NCI-H2107 treated with DMSO at 0.1 percent for 48 hours (cell line): ENCODE measurements at regions not wholly inside any gene's neighbourhood (a gene's known extent, or its start where the extent isn't known, plus 50 kb on each side); places are given as distances from the start of the nearest gene placed in this dataset.
"Not testable (repeated sequence)": the region's sequence is repeated elsewhere in the genome, so short reads cannot be mapped to it uniquely, and the experiment has no call there.

Experiments used
- DNase-seq: peaks from one replicate; lab custom pipeline; 2025; ENCODE audit not compliant: unreplicated experiment; lab: John Stamatoyannopoulos, UW

DNA sequence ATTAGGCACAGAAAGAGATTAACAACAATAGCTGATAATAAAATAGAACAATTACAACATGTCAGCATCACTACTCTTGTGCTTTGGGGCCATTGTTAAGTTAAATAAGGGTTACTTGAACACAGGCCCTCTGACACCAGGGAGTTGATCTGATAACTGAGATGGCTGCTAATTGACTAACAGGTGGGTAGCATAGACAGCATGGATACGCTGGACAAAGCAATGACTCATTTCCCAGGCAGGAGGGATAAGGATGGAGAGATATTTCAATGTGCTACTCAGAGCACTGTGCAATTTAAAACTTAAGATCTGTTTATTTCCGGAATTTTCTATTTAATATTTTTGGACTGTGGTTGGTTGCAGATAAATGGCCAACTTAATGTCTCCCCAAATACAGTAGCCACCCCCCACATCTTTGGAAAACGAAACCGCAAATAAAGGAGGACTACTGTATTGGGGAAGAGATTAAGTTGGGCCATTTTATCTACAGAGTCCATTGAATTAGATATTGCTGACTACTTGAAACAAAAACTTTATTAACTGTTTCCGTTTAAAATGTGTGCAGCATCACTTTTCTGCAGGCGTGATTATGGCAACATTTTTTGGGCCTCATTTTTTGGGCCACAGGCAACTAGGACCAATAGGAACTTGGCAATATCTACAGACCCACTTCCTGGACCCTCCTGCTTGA lies 200.6 kb upstream of the KLF3 start:
- DNase-seq: no peak

DNA sequence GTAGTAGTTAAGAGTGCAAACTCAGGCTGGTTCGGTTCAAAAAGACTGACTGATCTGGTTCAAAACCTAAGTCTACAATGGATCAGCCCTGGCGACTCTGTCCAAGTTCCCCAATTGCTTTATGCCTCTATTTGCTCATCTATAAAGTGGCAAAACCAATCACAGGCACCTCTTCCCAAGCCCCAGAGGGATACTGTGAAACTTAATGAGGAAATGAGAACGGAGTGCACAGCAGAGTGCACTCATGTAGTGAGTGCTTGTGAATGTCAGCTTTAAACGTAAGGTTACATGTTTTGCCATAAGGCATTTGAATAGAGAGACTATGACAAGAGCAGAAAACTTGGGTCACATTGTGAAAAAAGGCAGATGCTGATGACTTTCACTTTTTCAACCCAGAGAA lies 199.7 kb upstream of the KLF3 start:
- no peak for DNase-seq

DNA sequence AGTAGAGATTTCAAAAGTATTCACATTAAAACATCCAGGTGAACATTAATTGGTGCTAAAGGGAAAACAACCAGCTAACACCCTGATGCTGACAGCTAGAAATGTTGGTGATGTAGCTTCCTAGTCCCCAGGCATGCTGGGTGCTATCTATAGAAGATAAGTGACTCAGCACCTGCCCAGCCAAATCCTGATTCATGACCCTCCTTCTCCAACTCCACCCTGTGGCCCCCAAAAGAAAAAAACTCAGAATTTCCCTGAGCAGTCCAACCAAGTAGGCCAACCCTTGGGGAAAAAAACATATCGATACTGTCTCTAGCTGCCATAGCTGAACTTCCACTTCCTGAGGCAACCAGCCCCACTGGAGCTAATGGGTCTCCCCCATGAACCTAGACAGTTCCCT lies 197.6 kb upstream of the KLF3 start:
- no peak for DNase-seq

DNA sequence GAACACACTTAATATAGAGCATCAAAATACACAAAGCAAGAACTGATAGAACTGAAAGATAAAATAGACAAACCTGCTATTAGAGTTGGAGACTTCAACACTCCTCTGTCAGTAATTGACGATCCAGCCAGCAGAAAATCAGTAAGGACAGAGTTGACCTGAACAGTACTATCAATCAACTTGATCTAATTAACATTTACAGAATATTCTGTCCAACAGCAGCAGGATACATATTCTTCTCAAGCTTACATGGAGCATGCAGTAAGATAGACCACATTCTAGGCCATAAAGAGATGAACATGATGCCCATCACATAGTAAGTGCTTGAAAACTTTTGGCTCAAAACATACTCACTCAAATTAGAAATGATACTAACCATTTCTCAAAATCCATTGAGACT lies 196.7 kb upstream of the KLF3 start:
- no peak for DNase-seq

DNA sequence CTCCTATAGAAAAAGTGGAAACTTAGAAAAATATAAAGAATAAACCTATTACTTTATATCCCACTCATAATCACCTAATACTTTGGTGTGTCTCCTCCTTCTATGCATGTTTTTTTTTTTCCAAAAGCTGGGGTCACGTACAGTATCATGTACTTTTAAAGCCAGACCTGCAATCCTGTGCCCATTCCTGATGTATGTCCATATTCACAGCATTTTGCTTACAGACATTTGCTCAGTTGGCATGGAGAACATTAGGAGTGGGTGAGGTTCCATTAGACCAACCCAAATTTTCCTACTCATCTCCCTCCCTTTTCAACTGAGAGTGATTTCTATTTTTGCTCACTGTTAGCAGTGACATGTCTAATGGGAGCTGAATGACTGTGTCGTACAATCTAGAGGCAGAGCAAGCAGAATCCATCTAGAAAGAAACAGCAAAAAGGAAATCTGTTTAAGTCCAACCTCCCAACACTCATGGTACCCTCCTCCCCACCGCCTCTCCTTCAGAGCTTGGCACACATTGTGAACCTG lies 195.6 kb upstream of the KLF3 start:
- no peak for DNase-seq

DNA sequence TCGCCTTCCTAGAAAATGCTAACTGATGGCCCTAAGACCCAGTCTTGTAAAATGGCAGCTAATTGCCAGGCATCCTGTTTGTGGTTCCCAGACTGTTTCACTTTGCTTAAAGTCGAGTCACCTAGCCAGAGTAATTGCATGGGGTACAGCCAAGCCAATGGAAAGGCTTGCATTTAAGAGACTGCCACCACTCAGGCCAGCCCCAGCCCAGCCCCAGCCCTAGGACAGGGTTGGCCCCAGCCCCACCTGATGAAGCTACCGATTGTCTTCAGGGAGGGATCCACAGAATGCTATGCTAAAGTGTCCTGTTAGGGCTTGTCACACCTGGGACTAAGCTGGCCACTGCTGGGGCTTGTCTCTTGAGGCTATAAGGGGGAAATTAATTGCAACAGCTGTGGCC lies 194.6 kb upstream of the KLF3 start:
- DNase-seq: no peak

DNA sequence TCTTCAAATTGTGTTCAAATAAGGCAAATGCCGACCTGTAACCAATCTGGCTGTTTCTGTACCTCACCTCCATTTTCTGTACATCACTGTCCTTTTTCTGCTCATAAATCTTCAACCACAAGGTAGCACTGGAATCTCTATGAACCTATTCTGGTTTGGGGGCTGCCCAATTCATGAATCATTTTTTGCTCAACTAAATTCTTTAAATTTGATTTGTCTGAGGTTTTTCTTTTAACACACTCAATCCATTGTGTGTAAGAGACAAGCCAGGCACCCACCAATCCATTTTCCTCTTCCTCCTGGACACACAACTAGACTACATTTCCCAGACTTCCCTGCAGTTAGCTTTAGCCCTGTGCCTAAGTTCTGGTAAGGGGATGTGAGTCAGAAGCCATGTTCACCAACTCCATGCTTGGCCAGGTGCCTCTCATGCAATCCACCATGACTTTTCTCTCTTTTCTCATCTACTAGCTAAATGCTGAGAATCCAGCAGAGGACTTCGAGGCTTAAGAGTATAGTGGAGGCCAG lies 193.2 kb upstream of the KLF3 start:
- DNase-seq: no peak

DNA sequence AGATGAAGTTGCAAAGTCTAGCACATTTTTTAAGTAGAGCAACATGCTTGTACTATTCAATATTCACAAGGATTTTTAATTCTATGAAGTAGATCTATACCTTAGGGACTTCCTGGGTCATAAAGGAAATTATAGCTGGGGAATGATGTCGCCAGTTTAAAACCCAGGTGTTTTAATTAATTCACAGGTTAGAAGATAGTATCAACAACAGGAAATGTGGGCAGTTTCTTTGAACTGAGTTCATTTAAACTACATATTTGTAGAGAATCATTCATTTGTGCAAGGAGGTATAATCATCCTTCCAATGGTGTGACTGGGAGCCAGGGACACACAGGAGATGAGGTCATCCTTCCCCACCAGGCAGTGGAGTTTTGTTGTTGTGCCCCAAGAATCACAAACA lies 181.3 kb upstream of the KLF3 start:
- DNase-seq: no peak

DNA sequence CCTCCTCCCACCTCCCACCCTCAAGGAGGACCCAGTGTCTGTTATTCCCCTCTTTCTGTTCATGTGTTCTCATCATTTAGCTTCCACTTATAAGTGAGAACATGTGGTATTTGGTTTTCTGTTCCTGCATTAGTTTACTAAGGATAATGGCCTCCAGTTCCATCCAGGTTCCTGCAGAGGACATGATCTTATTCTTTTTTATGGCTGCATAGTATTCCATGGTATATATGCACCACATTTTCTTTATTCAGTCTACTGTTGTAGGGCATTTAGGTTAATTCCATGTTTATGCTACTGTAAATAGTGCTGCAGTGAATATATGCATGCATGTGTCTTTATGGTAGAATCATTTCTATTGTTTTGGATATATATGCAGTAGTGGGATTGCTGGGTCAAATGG lies 180.4 kb upstream of the KLF3 start:
- DNase-seq: not testable (repeated sequence)

DNA sequence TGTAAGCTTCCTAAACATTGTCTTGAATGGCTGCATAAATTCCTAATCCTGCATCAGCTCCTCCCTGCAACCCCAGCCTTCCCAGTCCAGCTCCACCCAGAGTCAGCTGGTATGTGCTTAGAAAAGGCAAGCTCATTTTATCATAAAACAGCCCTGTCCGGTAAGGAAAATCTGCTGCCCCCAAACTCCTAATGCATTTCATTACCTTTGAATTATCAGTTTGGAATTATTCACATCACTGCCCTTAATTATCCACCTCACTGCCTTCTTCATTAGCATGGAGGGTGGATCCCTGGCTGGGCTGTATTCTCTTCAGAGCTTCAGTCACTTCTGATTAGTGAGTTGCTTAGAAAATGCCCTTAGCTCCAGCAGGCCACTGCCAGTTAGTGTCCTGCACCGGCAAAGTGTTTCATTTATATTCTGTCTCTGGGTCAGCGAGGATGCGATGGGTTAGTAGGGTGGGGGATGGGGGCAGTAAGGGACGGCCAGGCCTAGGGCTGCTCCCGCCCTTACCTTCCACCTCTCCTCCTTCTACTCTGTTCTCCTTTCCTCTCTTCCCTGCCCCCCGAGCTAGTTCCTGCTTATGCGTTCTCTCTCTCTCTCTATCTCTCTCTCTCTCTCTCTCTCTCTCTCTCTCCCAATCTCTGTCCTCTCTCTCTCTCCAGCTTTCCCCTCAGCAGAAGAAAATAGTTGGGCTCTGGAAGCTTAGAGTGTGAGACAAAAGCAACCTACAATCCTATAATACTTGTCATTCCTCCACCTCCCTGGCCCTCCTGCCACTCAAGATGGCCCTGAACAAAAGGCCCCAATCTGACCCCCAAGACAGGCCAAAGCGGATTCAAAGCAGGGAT lies 174.8 kb upstream of the KLF3 start:
- DNase-seq: no peak

DNA sequence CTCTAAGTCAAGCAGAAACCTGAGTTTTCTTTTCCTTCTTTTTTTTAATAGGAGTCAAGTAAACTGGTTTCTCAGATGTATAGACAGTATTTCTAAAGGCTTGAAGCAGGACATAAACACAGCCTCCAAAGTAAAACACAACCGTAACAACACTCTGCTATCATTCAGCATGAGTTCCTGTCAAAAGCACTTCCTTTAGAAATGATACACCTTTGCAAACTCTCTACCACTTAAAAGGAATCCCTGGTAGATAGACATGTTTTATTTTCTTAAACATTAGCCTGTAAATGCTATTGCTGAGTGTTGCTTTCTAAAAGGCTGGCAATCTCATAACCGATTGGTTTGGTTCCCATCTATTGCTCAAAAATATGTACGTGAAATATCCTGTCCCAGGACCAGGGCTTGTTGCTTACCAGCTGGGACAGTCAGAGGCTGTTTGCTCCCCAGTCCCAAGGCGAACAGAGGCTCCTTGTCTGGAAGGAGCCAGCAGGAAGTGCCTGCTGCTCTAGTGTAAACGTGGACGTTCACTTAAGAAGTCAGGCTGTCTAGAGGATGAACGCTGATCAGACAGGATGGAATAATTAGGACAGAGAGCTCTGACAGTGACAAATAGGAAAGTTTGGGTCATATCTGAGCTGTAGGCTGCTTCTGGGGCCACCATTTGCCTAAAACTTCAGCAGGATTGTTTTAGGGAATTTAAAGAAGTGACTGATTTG lies 173.9 kb upstream of the KLF3 start:
- no peak for DNase-seq

DNA sequence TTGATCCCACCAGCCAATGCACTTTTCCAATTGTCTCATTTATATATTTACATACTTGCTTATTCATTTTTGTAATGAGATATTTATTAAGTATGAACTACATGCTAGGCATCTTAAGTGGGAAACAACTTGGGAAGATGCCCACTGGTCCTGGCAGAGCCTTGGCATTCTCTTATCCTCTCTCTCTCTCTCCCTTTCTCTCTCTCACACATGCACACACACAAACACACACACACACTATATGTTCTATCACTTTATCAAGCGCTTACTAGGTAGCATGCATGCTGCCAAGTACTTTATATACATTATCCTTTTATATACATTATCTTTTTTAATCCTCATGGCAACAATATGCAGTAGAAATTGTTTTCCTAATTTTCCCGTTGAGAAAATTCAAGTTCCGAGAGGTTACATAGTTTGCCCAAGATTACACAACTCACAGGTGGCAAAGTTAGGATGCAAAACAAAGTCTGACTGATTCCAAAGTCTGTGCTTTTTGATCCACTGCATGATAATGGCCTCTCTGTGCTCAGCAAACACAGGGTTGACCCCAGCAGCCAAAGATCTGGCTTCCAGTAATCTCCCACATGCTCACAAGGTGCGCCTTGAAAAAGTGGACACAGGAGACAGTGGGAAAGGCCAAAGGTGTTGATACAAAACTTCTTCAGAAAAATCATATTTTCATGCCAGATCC lies 173.1 kb upstream of the KLF3 start:
- no peak for DNase-seq

DNA sequence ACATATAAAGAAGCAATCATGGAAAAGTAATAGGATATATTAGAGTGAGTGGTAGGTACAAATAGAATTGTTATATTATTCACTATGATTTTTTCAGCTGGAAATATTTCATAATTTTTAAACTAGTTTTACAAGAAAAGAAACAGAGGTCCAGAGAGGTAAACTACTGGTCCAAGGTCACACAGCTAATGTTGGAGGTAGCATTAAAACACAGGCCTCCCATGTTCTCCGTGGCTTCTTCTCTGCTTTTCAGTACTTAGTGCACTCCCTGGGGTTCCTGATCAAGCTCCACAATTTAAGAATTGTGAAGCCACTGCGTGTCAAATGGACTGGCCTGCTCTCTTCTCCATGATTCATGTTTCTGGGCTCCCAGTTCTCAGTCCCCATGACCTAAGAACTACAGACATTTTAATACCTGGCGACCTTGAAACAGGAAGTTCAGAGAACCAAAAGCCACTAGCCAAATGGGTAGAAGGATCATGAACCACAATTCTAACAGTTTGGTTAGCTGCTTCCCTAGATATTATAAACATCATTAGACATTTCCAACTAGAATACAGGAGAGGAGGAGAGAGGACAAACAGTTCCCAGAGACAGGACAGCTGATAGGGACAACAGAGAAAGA lies 172.0 kb upstream of the KLF3 start:
- DNase-seq: no peak

DNA sequence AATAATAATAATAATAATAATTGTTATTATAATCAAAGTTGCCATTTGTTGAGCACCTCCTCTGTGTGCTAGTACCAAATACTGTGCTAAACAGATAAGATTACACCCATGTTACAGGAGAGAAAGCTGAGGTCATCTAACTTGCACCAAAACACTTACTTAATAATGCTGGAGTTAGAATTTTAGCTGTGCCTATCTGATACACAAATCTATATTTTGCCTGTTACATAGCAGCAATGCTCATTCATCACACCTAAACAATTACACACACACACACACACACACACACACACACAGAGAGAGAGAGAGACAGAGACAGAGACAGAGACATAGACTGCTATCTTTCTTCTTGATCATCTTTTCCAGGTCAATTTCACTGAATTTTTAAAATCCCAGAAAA lies 170.9 kb upstream of the KLF3 start:
- DNase-seq: no peak

DNA sequence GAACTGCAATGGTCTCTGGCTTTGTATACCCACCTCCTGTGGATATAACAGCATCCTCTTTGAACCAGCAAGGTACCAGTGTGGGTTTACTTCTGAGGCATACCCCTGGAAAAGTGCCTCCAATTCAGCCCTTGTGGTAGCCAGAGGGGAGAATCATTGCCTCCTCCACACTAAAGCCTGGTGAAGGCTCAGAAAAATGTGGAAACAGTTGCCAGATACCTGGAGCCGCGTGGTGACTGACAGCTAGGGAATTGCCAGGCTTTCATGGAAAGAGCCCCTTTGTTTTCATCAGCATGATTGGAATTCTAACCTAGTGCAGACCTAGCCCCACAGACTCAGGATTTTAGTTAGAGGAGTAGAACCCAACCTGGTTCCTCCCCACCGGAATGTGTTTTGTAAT lies 168.6 kb upstream of the KLF3 start:
- DNase-seq: no peak

DNA sequence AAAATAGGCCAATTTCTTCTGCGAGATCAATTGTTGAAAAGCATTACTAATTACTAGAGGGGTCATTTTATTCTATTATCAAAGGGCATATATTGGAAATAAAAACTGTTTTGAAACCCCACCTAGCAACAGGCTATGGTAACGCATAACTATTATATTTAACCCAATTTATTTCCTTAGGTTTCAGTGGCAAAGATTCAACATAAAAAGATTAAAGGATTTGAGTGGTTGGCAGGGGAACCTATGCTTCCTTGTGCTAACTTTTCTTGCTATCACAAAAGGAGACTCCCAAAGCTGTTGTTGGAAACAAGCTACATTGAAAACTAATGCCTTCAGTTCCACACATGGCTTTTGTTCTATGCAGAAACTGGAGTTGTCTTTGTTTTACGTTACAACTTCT lies 166.9 kb upstream of the KLF3 start:
- DNase-seq: no peak

DNA sequence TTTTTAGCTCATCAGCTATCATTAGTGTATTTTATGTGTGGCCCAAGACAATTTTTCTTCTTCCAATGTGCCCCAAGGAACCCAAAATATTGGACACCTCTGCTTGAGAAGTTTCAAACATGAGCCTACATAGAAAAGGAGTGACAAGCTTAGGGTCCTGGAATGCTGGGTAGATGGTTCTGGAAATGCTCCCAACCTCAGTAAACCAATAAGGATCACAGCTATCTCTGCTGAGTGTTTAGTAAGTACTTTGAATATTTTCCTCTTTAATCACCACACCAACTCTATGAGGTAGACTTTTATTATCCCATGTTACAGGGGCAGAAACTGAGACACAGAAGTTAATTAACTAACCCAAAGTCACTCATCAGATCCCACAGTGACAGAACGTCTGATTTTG lies 164.9 kb upstream of the KLF3 start:
- DNase-seq: no peak

DNA sequence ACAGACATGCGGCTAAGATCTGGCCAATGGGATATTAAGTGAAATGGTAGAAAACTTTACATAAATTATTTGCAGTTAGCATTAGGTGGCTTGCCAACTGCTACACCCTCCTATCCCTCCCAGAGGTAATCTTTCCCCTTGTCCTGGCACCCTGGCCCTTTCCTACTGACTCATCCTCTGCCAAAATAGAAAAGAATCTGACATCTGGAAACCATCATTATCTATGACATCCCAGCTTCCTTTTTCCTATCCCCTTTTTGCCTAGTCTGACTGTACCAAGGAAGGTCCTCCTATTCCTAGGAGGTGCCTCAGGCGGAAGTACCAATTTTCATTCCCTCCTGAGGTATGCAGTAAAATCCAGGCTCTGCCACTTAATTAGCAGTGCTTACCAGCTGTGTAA lies 163.6 kb upstream of the KLF3 start:
- no peak for DNase-seq

DNA sequence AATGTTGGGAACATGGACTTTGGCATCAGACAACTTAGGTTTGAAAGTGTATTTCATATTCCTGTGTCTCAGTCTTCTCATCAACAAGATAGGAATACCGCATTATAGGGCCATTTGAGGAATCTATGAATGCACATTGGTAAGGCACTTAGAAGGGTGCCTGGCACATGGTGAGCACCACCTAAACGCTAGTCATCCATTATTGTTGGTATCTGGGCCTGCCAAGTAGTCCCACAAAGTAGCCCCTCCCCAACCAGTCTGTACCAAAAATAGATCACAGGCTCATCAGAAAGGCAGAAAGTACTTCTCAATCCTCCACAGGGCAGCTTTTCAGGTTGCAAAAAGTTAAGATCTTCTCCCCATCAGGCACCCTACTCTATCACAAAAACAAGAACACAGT lies 162.3 kb upstream of the KLF3 start:
- DNase-seq: no peak

DNA sequence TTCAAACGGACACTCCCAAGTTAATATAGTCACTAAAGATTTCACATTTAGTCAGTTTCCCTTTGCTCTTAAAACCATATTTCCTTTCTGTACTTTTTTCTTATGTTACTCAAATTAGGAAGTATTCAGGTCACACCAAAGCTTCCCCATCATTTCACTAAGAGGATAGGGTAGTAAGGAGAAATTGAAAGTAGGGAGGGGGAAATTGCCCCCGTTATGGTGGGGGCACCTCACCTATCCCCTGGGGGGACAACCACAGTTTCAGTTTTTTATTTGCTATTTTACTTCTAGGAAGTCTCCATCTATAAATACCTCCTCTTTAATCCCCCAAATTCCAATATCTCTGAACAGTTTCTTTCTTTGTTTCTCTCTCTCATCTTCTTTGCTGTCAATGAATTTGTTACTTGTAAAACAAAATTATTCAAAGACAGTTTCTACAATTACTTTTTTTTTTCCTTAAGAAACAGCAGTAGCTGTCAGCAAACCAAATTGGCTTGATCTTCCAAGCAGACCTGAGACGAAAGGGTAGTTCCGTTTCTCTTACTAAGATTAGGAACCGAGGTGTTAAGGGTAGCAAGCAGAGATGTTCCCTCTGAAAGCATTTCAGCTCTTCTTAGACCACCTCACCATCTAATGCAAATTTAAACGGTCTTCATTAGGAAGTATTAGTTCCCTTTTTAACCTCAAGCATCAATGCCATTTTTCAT lies 160.2 kb upstream of the KLF3 start:
- DNase-seq: no peak
